WTC11 (cell line): ENCODE measurements at regions not wholly inside any gene's neighbourhood (a gene's known extent, or its start where the extent isn't known, plus 50 kb on each side); places are given as distances from the start of the nearest gene placed in this dataset.

Experiments
- ATAC-seq: fragments of 200-7000 bp; cut with Tn5 transposase; 2 replicates; pipeline ENCODE4 v1.10.0; 2021; ENCODE audit warnings: mild to moderate bottlenecking, moderate library complexity
- CTCF ChIA-PET: fragments of 300-600 bp; sonication (Branson Sonifier 250); formaldehyde crosslinking; loops from one replicate; lab custom pipeline; 2021; ENCODE audit warnings: antibody characterized with exemption; lab: Charles Lee
- POLR2A ChIA-PET: fragments of 350-600 bp; sonication (Branson Sonifier 250); formaldehyde crosslinking; loops from one replicate; lab custom pipeline; 2021; ENCODE audit warnings: antibody characterized with exemption; lab: Charles Lee
- DNase-seq: peaks from one replicate; pipeline ENCODE4 v3.0.0; 2021; ENCODE audit warnings: low spot score
- H3K27ac Mint-ChIP-seq: 2 replicates; pipeline ENCODE4 v1.8.0; 2021; ENCODE audit warnings: mixed read lengths
- H3K27me3 Mint-ChIP-seq: 2 replicates; pipeline ENCODE4 v1.8.0; 2021; ENCODE audit warnings: low read depth, mild to moderate bottlenecking, moderate library complexity, mixed read lengths
- H3K36me3 Mint-ChIP-seq: 2 replicates; pipeline ENCODE4 v1.8.0; 2021; ENCODE audit warnings: mixed read lengths
- H3K4me1 Mint-ChIP-seq: 2 replicates; pipeline ENCODE4 v1.8.0; 2022; ENCODE audit warnings: mixed read lengths
- H3K4me3 Mint-ChIP-seq: 2 replicates; pipeline ENCODE4 v1.8.0; 2021; ENCODE audit warnings: mild to moderate bottlenecking, moderate library complexity, mixed read lengths
- H3K9me3 Mint-ChIP-seq: 2 replicates; pipeline ENCODE4 v1.8.0; 2021; ENCODE audit warnings: mixed read lengths
- ATF1 ChIP-seq: sonication (generic); formaldehyde crosslinking; IDR thresholded peaks from 2 replicates; pipeline ENCODE4 v1.8.1; 2023; ENCODE audit warnings: mild to moderate bottlenecking, moderate library complexity, missing genetic modification reagents
- ATF2 ChIP-seq: sonication (generic); formaldehyde crosslinking; IDR thresholded peaks from 2 replicates; pipeline ENCODE4 v1.8.1; 2022; ENCODE audit warnings: low read depth, missing genetic modification reagents, borderline replicate concordance
- CBFB ChIP-seq: sonication (generic); formaldehyde crosslinking; IDR thresholded peaks from 2 replicates; pipeline ENCODE4 v1.8.1; 2022; ENCODE audit warnings: mild to moderate bottlenecking, low read depth, missing genetic modification reagents
- ESRRA ChIP-seq: sonication (generic); formaldehyde crosslinking; IDR thresholded peaks from 2 replicates; pipeline ENCODE4 v1.8.1; 2022; ENCODE audit warnings: mild to moderate bottlenecking, missing genetic modification reagents, borderline replicate concordance
- JAZF1 ChIP-seq: fragments of 250-450 bp; sonication (Bioruptor Pico); IDR thresholded peaks from 2 replicates; pipeline ENCODE4 v1.9.0; 2021; ENCODE audit warnings: moderate library complexity, mild to moderate bottlenecking, inconsistent platforms
- MYBL2 ChIP-seq: sonication (generic); formaldehyde crosslinking; IDR thresholded peaks from 2 replicates; pipeline ENCODE4 v1.8.1; 2023; ENCODE audit warnings: mild to moderate bottlenecking, moderate library complexity, missing genetic modification reagents
- PREB ChIP-seq: sonication (generic); formaldehyde crosslinking; IDR thresholded peaks from 2 replicates; pipeline ENCODE4 v1.8.1; 2022; ENCODE audit warnings: mild to moderate bottlenecking, missing genetic modification reagents, moderate library complexity, borderline replicate concordance
- TEAD4 ChIP-seq: sonication (generic); formaldehyde crosslinking; IDR thresholded peaks from 2 replicates; pipeline ENCODE4 v1.8.0; 2022; ENCODE audit warnings: mild to moderate bottlenecking, missing genetic modification reagents
- TP53 ChIP-seq: sonication (generic); formaldehyde crosslinking; IDR thresholded peaks from 2 replicates; pipeline ENCODE4 v1.8.1; 2023; ENCODE audit warnings: mild to moderate bottlenecking, missing genetic modification reagents
- USF1 ChIP-seq: sonication (generic); formaldehyde crosslinking; IDR thresholded peaks from 2 replicates; pipeline ENCODE4 v1.8.0; 2022; ENCODE audit warnings: mild to moderate bottlenecking, missing genetic modification reagents
- USF2 ChIP-seq: sonication (generic); formaldehyde crosslinking; IDR thresholded peaks from 2 replicates; pipeline ENCODE4 v1.8.1; 2023; ENCODE audit warnings: mild to moderate bottlenecking, missing genetic modification reagents, moderate library complexity
- ZBTB43 ChIP-seq: sonication (generic); formaldehyde crosslinking; IDR thresholded peaks from 2 replicates; pipeline ENCODE4 v1.8.1; 2023; ENCODE audit warnings: mild to moderate bottlenecking, missing genetic modification reagents
- ZNF317 ChIP-seq: sonication (generic); formaldehyde crosslinking; IDR thresholded peaks from 2 replicates; pipeline ENCODE4 v1.8.1; 2023; ENCODE audit warnings: low read depth, mild to moderate bottlenecking, moderate library complexity, missing genetic modification reagents, borderline replicate concordance
- ZNF416 ChIP-seq: fragments of 250-450 bp; sonication (Bioruptor Pico); IDR thresholded peaks from 2 replicates; pipeline ENCODE4 v1.9.0; 2021; ENCODE audit warnings: mild to moderate bottlenecking, inconsistent platforms
- TF ChIP-seq, protein P1 (sequence below): sonication (generic); formaldehyde crosslinking; IDR thresholded peaks from 2 replicates; pipeline ENCODE4 v1.8.0; 2022; ENCODE audit warnings: missing genetic modification reagents

DNA sequence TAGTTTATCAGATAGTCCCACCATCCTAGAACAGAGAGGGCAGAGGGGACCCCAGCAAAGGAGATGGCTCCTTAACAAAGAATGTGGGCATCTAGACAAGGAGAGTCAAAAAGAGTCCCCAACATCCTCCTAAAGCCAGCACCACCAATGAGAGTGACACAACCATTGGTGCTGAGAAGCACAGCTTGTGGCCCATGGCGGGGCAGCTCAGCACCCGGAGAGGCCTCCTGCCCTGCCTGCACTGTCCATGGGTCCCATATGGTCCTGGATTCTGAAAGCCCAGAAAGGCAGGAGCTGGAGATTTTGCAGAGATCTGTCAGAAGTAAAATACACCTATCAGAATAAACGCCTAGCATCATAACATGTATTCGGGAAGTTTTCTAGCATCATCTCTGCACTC lies 311.8 kb upstream of the ZNF32 start:
- DNase-seq (no peak), ATAC-seq (no peak)
- CTCF ChIA-PET: no interaction called here
- no peaks in the 10 kb centered on the region for H3K36me3 Mint-ChIP-seq
- H3K4me3 Mint-ChIP-seq: no peak overlapping the region
- peaks cover 4% of the 10 kb centered on the region for H3K27me3 Mint-ChIP-seq
- POLR2A ChIA-PET: no interaction called here
- TF ChIP-seq ATF2 (no peak), TEAD4 (no peak), ZBTB43 (CRISPR knock-in tag) (no peak)
- H3K9me3 Mint-ChIP-seq: 0 out of 2 replicates have a peak, but pooled peaks cover 3% of the 10 kb centered on the region
- peaks cover 6% of the 10 kb centered on the region for H3K4me1 Mint-ChIP-seq
- H3K27ac Mint-ChIP-seq: no peak overlapping the region

GRCh38 chr10:43960135-43960415 lies 311.4 kb upstream of the ZNF32 start:
- 0 out of 2 replicates have a peak, but pooled peaks cover 3% of the 10 kb centered on the region for H3K9me3 Mint-ChIP-seq
- no peak for DNase-seq
- no peak overlapping the region for H3K4me3 Mint-ChIP-seq
- ChIA-PET CTCF (no interaction called here), POLR2A (no interaction called here)
- H3K36me3 Mint-ChIP-seq: no peaks in the 10 kb centered on the region
- H3K27ac Mint-ChIP-seq: no peak overlapping the region
- peaks cover 4% of the 10 kb centered on the region for H3K27me3 Mint-ChIP-seq
- TF ChIP-seq ESRRA (CRISPR knock-in tag): no peak
- TF ChIP-seq USF2 (CRISPR knock-in tag): no peak
- no peak for TF ChIP-seq ZNF416 (CRISPR knock-in tag)
- no peak for TF ChIP-seq MYBL2
- no peak for TF ChIP-seq TP53
- no peak for TF ChIP-seq ATF1 (CRISPR knock-in tag)
- TF ChIP-seq CBFB (CRISPR knock-in tag): no peak
- TF ChIP-seq ZNF317 (CRISPR knock-in tag): no peak
- no peak for TF ChIP-seq PREB (CRISPR knock-in tag)
- no peak for TF ChIP-seq JAZF1 (CRISPR knock-in tag)
- no peak for TF ChIP-seq USF1 (CRISPR knock-in tag)
- TF ChIP-seq, protein P1, sequence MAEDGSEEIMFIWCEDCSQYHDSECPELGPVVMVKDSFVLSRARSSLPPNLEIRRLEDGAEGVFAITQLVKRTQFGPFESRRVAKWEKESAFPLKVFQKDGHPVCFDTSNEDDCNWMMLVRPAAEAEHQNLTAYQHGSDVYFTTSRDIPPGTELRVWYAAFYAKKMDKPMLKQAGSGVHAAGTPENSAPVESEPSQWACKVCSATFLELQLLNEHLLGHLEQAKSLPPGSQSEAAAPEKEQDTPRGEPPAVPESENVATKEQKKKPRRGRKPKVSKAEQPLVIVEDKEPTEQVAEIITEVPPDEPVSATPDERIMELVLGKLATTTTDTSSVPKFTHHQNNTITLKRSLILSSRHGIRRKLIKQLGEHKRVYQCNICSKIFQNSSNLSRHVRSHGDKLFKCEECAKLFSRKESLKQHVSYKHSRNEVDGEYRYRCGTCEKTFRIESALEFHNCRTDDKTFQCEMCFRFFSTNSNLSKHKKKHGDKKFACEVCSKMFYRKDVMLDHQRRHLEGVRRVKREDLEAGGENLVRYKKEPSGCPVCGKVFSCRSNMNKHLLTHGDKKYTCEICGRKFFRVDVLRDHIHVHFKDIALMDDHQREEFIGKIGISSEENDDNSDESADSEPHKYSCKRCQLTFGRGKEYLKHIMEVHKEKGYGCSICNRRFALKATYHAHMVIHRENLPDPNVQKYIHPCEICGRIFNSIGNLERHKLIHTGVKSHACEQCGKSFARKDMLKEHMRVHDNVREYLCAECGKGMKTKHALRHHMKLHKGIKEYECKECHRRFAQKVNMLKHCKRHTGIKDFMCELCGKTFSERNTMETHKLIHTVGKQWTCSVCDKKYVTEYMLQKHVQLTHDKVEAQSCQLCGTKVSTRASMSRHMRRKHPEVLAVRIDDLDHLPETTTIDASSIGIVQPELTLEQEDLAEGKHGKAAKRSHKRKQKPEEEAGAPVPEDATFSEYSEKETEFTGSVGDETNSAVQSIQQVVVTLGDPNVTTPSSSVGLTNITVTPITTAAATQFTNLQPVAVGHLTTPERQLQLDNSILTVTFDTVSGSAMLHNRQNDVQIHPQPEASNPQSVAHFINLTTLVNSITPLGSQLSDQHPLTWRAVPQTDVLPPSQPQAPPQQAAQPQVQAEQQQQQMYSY (CRISPR knock-in tag): no peak
- ATAC-seq: no peak
- peaks cover 10% of the 10 kb centered on the region for H3K4me1 Mint-ChIP-seq
